ENCODE measurements at regions not wholly inside any gene's neighbourhood (a gene's known extent, or its start where the extent isn't known, plus 50 kb on each side); places are given as distances from the start of the nearest gene placed in this dataset.

GRCh38 chr3:193842029-193842798 lies 249.2 kb downstream of the OPA1 start:
- Histone ChIP-seq H3K4me1 (peaks cover 16 to 53% (median 21%) of the 10 kb centered on the region in 3 donors), H3K9me3 (no peaks in the 10 kb centered on the region), H3K27ac (peak overlapping the region; percentile 83 to 90 (median 86)), H3K4me3 (peak overlapping the region in 1 of 4 donors; percentile 37), H3K36me3 (no peaks in the 10 kb centered on the region), H3K27me3 (no peaks in the 10 kb centered on the region)
- intact Hi-C loops (cut with DNase I) = no loop called here
- TF ChIP-seq POLR2A (IDR thresholded peaks at IDR 0.05) (no peak), CTCF (IDR thresholded peaks at IDR 0.05) (peak in 1 of 6 experiments; percentile 18)
- DNase-seq = peak; percentile 2
- WGBS, 2 donors = 46 to 48% methylated on average over 10 of the region's 16 CpGs

DNA sequence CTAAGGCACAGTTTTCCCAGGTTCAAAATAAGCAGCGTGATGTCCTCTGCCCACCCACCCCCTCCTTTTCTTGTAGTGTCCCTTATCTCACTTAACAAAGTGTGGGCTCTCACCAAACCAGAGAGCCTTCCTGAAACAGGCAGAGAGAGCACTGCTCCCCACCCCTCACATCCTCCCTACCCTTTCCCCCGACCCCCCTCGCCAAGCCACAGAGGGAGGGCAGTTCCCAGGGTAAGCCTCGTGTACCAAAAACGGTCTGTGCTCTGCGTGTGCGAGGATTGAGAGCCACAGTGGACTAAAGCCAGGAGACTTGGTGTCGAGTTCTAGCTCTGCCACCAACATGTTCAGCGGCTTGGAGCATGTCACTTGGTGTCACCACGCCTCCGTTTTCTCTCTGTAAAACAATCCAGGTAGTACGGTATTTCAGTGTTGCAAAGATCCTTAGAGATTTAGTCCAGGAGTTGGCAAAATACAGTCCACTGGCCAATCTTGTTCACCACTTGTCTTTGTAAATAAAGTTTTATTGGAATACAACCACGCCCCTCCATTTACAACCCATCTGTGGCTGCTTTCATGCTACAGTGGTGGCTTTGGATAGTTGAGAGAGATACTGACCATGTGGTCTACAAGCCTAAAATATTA lies 249.9 kb downstream of the OPA1 start:
- intact Hi-C loops (cut with DNase I) = no loop called here
- 58 to 74% methylated on average over 9 to 10 of the region's 13 CpGs for WGBS, 2 donors
- no peak for TF ChIP-seq CTCF (IDR thresholded peaks at IDR 0.05)
- TF ChIP-seq POLR2A (IDR thresholded peaks at IDR 0.05) = no peak
- H3K4me1 ChIP-seq = peaks cover 16 to 45% (median 21%) of the 10 kb centered on the region in 3 donors
- H3K4me3 ChIP-seq = no peak overlapping the region
- no peak for DNase-seq
- H3K36me3 ChIP-seq = no peaks in the 10 kb centered on the region
- H3K9me3 ChIP-seq = no peaks in the 10 kb centered on the region
- H3K27me3 ChIP-seq = no peaks in the 10 kb centered on the region
- peak overlapping the region; percentile 83 to 90 (median 86) for H3K27ac ChIP-seq

DNA sequence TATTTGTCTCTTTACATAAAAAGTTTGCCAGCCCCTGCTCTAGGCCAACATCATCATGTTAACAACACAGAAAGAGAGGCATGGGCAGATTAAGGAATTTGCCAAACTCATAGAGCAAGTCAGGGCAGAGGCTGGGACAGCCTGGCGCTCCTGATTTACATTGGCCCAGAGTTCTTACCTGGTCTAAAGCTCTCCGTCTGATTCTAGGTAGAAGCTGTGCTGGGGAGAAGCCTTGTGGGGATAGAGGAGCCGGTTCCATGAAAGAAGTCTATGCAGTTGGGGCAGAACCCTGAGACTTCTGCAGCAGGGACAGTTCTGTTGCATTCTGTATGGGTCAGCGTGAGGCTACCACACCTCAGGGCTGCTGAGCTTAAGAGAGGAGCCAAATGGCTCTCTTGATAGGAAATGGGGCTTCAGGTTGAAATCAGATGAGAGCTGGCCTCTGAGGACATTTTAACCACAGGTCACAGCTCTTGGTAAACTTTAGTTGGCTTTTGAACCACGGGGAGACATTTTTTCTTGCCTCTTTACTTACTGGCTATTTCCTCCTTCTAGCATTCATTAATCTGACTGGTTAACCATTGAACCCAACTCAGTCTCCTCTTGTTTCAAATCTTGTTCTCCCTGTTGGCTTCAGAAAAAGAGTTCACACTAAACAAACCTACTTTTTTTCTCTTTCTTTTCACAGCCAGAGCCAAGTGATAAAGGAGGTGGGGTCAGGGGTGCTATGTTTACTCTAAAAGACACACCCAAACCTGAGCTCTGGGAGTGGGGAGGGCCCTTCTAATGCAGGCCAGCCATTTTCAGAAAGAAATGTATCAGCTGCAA lies 250.7 kb downstream of the OPA1 start:
- 20 to 36% methylated on average over 4 to 5 of the region's 5 CpGs for WGBS, 2 donors
- no peak for TF ChIP-seq POLR2A (IDR thresholded peaks at IDR 0.05)
- TF ChIP-seq CTCF (IDR thresholded peaks at IDR 0.05) = no peak
- Histone ChIP-seq H3K4me3 (no peak overlapping the region), H3K27ac (peak overlapping the region; percentile 83 to 90 (median 86)), H3K27me3 (no peaks in the 10 kb centered on the region), H3K36me3 (no peaks in the 10 kb centered on the region), H3K4me1 (peaks cover 16 to 44% (median 21%) of the 10 kb centered on the region in 3 donors), H3K9me3 (no peaks in the 10 kb centered on the region)
- intact Hi-C loops (cut with DNase I) = no loop called here
- DNase-seq = no peak

DNA sequence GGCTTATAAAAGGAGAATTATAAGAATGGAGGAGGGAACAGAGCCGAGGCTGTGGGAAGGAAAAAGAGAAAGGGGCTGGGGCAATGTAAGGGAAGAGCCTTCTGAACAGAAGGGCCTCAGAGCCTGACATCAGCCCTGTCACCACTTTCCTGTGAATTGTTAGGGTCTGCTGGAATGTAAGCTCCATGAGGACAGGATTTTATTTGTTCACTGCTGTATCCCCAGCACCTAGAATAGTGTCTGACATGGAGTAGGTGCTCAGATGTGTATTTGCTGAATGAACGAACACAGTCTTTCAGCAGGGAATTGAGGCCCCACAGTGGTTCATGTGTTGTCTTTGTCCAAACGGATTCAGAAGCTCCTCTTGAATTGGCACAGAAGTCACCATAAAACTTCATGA lies 251.5 kb downstream of the OPA1 start:
- Histone ChIP-seq H3K27me3 (no peaks in the 10 kb centered on the region), H3K4me1 (peaks cover 16 to 44% (median 21%) of the 10 kb centered on the region in 3 donors), H3K4me3 (no peak overlapping the region), H3K36me3 (no peaks in the 10 kb centered on the region), H3K27ac (peak overlapping the region in 3 of 4 donors; percentile 85 to 90 (median 88)), H3K9me3 (no peaks in the 10 kb centered on the region)
- TF ChIP-seq POLR2A (IDR thresholded peaks at IDR 0.05) = no peak
- no peak for TF ChIP-seq CTCF (IDR thresholded peaks at IDR 0.05)
- intact Hi-C loops (cut with DNase I) = no loop called here
- no peak for DNase-seq
- 81 to 93% methylated on average over 3 of the region's 3 CpGs for WGBS, 2 donors

Data from esophagus squamous epithelium (tissue), 5 donors.